ENCODE measurements at regions not wholly inside any gene's neighbourhood (a gene's known extent, or its start where the extent isn't known, plus 50 kb on each side); places are given as distances from the start of the nearest gene placed in this dataset.
"Not testable (repeated sequence)": the region's sequence is repeated elsewhere in the genome, so short reads cannot be mapped to it uniquely, and the experiment has no call there.

DNA sequence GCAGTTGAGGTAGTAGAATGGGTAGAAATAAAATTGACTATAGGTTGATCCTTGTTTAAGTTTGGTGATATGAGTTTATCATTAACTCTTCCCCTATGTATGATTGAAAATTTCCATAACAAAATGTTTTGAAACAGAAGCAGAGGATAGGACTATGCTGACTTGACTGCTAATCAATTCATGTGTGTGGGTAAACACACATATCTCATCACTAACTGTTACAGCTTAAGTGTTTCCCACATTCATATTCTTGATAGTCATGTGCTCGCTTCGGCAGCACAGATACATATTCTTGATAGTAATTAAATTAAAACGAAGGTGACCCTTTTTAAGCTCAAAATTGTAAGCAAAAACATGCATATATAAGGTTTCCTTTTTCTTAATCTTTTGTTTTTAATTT, 68.2 kb upstream of the SAMSN1 start:
- no peak for DNase-seq (ENCODE audit: low read depth in 3 of 3)

GRCh38 chr21:14613486-14614224, 67.5 kb upstream of the SAMSN1 start:
- no peak for DNase-seq (ENCODE audit: low read depth in 3 of 3)

DNA sequence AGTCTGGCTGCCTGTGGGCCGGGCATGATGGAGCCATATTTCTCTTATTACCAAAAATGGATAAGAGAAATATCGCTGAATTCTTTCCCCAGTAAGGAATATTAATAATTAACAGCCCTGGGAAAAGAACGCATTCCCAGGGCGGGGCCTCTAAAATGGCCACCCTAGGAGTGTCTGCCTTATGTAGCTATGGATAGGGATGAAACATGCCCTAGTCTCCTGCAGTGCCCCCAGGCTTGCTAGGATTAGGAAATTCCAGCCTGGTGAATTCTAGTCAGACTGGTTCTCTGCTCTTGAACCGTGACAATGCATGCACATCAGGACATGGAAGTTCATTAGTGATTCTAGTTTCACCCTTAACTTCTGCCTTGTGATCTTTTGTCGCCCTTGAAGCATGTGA, 64.0 kb upstream of the SAMSN1 start:
- not testable (repeated sequence) for DNase-seq (ENCODE audit: low read depth in 3 of 3)

DNA sequence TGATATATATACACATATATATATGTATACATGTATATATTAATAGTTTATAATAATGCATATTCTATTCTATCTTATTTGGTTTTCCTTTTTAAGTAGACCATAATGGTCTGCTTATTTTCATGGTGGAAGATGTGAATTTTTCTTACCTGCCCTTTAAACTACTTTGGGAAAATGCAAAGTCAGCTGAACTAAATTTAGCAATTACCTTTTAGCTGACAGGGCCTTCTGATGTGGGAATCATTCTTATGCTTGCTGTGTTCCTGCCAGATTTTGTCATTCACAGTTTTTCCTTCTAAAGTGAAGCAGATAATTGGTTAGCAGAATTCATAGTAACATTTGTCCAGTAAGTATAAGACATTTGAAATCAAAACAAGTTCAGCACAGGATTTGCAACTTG, 63.2 kb upstream of the SAMSN1 start:
- no peak for DNase-seq (ENCODE audit: low read depth in 3 of 3)

DNA sequence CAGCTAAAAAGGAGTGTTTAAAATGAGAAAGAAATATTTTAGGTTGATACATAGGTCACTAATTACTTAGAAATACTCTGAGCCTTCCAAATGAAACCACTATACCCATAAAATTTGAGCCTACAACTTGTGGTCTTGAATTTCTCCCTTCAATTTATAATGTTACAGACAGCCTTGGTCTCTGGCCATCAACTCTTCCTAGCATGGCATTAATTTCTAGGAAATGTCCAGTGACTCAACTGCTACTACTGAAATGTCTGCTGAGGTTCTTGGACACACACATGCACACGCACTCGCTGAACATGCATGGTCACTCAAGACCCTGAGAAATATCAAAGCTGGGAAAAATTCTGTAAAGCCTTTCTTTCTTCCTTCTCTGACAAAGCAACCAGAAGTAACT, 61.1 kb upstream of the SAMSN1 start:
- no peak for DNase-seq (ENCODE audit: low read depth in 3 of 3)

- no peak for DNase-seq (ENCODE audit: low read depth in 3 of 3)
These were observed 57.1 kb upstream of the SAMSN1 start for GRCh38 chr21:14603202-14603601.

DNA sequence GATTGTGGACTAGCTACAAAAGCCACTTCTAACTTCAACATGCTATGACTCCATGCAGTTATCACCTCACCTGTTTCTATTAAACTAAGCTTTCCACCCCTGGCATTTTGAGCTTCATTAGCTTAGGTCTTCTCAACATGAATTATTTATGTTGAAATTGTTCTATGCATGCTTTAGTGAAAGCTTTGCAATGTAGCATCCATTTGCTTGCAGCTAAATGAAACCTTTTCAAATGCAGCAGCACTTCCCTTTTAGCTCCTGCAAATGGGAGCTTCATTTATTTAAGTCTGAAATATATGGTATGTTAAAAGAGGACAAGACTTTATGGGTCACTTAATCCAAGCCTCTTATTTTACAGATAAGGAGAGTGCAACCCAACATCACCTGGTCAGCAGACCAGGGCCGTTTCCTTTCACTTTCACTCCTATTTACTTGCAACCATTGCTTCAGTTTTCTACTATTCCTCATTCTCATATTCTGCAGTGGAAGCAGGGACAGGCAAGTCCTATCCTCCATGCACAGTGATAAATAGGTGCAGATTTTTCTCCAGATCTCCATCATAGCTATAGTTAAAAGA, 56.4 kb upstream of the SAMSN1 start:
- no peak for DNase-seq (ENCODE audit: low read depth in 3 of 3)

DNA sequence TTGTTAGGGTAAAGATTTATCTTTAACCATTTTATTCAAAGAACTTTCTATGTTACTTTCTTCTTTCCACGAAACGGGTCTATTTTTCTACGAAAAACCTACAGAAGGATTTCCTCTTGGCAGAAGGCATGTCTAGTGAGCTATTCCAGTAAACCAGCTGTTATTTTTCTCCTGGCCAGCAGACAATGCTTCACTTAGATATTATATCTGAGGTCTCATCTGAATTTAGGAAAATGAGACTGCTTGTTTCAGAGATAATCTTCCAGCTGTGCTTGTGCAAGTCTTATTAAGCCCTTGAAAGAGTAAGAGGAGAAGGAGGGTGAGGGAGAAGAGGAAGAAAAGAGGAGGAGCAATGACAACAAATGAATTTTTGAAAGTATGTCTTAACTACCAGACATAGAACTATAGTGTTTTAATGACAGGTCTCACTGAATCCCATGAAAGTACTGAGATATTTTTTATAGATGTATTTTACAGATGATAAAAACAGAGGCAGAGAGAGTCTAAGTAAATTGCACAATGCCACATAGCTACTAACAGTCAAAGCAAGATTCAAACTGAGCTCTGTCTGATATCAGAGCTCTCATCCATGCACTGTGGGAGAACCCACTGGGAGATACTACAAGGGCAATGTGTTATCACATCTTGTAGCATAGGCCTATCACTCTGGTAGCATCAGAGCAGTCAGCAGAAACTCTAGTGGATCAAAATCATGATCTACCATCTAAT, 54.6 kb upstream of the SAMSN1 start:
- DNase-seq (ENCODE audit: low read depth in 3 of 3): no peak

- no peak for DNase-seq (ENCODE audit: low read depth in 3 of 3)
These were observed 52.0 kb upstream of the SAMSN1 start for GRCh38 chr21:14598065-14598464.
